ENCODE measurements at regions not wholly inside any gene's neighbourhood (a gene's known extent, or its start where the extent isn't known, plus 50 kb on each side); places are given as distances from the start of the nearest gene placed in this dataset.

- Histone ChIP-seq H3K4me3 (replicated peaks; ENCODE audit: insufficient read depth, low read length) (no peak overlapping the region), H3K27me3 (ENCODE audit: insufficient read depth, poor library complexity, severe bottlenecking) (no peaks in the 10 kb centered on the region), H3K27ac (replicated peaks) (no peak overlapping the region)
- no peak for DNase-seq (ENCODE audit: low read depth in 1 of 2, low spot score in 1 of 2)
- TF ChIP-seq CTCF (IDR thresholded peaks at IDR 0.05; ENCODE audit: insufficient read depth, low read length): no peak
- no peak for TF ChIP-seq GABPA (IDR thresholded peaks at IDR 0.05; ENCODE audit: low read depth)
- no peak for TF ChIP-seq REST (IDR thresholded peaks at IDR 0.05; ENCODE audit: insufficient replicate concordance, low read depth)
- TF ChIP-seq SPI1 (IDR thresholded peaks at IDR 0.05; ENCODE audit: borderline replicate concordance, low read depth): no peak
- TF ChIP-seq POLR2AphosphoS5 (IDR thresholded peaks at IDR 0.05; ENCODE audit: low read depth): no peak
Observed at GRCh38 chr21:31426235-31426797, 82.3 kb upstream of the TIAM1 start.

- Histone ChIP-seq H3K27ac (replicated peaks) (no peak overlapping the region), H3K4me3 (replicated peaks; ENCODE audit: insufficient read depth, low read length) (no peak overlapping the region), H3K27me3 (ENCODE audit: insufficient read depth, poor library complexity, severe bottlenecking) (no peaks in the 10 kb centered on the region)
- no peak for DNase-seq (ENCODE audit: low read depth in 1 of 2, low spot score in 1 of 2)
- TF ChIP-seq CTCF (IDR thresholded peaks at IDR 0.05; ENCODE audit: insufficient read depth, low read length) (no peak), GABPA (IDR thresholded peaks at IDR 0.05; ENCODE audit: low read depth) (no peak), SPI1 (IDR thresholded peaks at IDR 0.05; ENCODE audit: borderline replicate concordance, low read depth) (no peak), POLR2AphosphoS5 (IDR thresholded peaks at IDR 0.05; ENCODE audit: low read depth) (no peak), REST (IDR thresholded peaks at IDR 0.05; ENCODE audit: insufficient replicate concordance, low read depth) (no peak)
Observed at GRCh38 chr21:31425138-31425537, 81.1 kb upstream of the TIAM1 start.

GRCh38 chr21:31424058-31424457 lies 80.0 kb upstream of the TIAM1 start:
- no peak for DNase-seq (ENCODE audit: low read depth in 1 of 2, low spot score in 1 of 2)
- Histone ChIP-seq H3K27ac (replicated peaks) (no peak overlapping the region), H3K27me3 (ENCODE audit: insufficient read depth, poor library complexity, severe bottlenecking) (no peaks in the 10 kb centered on the region), H3K4me3 (replicated peaks; ENCODE audit: insufficient read depth, low read length) (no peak overlapping the region)
- TF ChIP-seq REST (IDR thresholded peaks at IDR 0.05; ENCODE audit: insufficient replicate concordance, low read depth) (no peak), SPI1 (IDR thresholded peaks at IDR 0.05; ENCODE audit: borderline replicate concordance, low read depth) (no peak), CTCF (IDR thresholded peaks at IDR 0.05; ENCODE audit: insufficient read depth, low read length) (no peak), POLR2AphosphoS5 (IDR thresholded peaks at IDR 0.05; ENCODE audit: low read depth) (no peak), GABPA (IDR thresholded peaks at IDR 0.05; ENCODE audit: low read depth) (no peak)

Data from HL-60 (cell line).